ENCODE measurements at regions not wholly inside any gene's neighbourhood (a gene's known extent, or its start where the extent isn't known, plus 50 kb on each side); places are given as distances from the start of the nearest gene placed in this dataset.
"Not testable (repeated sequence)": the region's sequence is repeated elsewhere in the genome, so short reads cannot be mapped to it uniquely, and the experiment has no call there.

DNA sequence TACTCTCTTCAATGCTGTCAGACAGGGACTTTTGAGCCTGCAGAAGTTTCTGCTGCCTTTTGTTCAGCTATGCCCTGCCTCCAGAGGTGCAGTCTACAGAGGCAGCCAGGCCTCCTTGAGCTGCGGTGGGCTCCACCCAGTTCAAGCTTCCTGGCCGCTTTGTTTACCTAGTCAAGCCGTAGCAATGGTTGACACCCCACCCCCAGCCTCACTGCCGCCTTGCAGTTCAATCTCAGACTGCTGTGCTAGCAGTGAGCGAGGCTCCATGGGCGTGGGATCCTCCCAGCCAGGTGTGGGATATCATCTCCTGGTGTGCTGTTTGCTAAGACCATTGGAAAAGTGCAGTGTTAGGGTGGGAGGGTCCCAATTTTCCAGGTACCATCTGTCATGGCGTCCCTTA lies 506.1 kb upstream of the FLRT2 start:
- DNase-seq = not testable (repeated sequence)

- no peak for DNase-seq
These were observed 505.0 kb upstream of the FLRT2 start for GRCh38 chr14:85024931-85025330.

GRCh38 chr14:85027681-85028370 lies 502.1 kb upstream of the FLRT2 start:
- DNase-seq = no peak

DNA sequence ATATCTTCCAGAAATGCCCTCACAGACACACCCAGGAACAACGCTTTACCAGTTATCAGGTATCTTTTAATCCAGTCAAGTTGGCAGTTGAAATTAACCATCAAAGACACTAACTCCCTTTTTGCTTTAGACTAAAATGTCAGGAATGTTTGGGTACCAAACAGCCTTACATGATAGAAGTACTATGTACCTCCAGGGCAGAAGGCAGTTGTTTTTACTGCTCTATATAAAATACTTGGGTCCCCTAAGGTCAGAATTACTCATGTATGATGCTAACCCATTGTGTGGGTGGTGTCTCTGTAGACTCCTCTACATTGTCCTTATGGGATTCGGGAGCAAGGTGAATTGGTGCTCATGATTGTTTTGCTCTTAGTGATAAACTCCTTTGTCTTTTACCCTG lies 492.5 kb upstream of the FLRT2 start:
- no peak for DNase-seq

DNA sequence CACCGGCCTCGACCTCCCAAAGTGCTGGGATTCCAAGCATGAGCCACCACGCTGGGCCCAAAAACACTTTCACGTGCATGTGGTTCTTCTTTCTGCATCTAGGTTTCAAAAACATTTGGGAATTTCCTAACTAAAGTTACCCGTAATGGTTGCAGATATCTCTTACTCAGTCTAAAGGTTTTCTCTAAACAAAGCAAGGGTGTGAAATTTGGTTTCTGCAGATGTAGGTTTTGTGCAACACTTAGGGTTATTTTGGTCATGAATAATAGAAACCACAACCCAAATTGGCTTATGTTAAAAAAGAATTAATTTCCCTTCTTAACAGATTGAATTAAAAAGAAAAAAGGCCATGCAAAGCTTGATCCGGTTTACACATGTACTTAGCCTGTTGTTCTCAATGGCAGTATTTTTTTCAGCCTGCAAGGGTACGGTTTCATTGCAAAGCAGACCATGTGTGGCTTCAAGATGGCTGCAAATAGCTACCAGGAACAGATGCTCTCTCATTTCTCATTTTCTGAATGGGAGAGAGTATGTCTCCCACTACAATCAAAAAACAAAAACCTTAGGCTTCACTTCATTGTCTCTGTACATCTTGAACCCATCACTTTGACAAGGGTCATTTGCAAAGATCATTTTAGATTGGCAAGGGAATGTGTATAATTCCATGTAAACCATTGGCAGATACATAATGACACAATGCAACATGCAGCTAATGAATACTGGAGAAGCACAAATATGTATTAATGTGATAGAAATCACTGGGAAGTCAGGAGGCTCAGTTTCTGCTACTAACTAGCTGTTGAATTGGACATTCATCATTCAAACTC lies 491.2 kb upstream of the FLRT2 start:
- DNase-seq = no peak

DNA sequence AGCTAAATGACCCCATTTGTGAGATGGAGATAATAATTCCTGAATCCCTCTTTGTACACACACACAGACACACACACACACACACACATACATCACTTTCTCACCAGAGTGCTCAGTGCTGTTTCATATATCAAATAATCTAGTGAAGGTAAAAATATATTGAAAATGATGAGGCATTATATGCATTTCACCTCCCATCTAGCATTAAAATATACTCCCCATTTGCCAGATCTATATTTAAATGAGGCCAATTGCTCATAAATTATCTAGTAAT lies 490.7 kb upstream of the FLRT2 start:
- DNase-seq = no peak

GRCh38 chr14:85040046-85040685 lies 489.8 kb upstream of the FLRT2 start:
- DNase-seq = no peak

- no peak for DNase-seq
These were observed 488.3 kb upstream of the FLRT2 start for GRCh38 chr14:85041618-85042017.

DNA sequence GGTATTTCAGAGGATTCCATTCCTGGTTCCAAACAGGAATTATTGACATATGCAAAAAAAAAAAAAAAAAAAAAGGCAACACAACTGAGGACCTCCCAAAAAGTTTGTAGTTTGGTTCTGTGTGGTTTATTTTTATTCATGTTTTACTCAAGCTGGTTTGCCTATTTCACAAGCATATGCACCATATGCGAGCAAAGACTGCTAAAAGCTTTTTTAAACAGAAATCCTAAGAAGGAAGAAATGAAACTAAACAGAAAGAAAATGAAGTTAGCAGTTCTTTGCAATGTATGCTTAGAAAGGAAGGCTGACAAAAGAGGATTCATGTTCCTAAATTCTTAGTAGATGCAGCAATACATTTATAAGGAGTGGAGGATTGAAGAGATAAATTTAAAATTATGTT lies 487.6 kb upstream of the FLRT2 start:
- DNase-seq = no peak

GRCh38 chr14:85050180-85050579 lies 479.8 kb upstream of the FLRT2 start:
- DNase-seq = no peak

GRCh38 chr14:85052646-85053045 lies 477.3 kb upstream of the FLRT2 start:
- no peak for DNase-seq

DNA sequence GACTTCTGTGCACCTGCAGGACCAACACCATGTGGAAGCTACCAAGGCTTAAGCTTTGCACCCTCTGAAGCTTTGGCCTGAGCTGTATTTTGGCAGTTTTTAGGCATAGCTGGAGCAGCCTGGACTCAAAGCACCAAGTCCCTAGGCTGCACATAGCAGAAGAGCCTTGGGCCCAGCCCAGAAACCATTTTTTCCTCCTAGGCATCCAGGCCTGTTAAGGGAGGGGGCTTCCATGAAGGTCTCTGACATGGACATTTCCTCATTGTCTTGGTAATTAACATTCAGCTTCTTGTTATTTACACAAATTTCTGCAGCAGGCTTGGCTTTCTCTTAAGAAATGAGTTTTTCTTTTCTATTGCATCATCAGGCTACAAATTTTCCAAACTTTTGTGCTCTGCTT lies 475.8 kb upstream of the FLRT2 start:
- DNase-seq = no peak

DNA sequence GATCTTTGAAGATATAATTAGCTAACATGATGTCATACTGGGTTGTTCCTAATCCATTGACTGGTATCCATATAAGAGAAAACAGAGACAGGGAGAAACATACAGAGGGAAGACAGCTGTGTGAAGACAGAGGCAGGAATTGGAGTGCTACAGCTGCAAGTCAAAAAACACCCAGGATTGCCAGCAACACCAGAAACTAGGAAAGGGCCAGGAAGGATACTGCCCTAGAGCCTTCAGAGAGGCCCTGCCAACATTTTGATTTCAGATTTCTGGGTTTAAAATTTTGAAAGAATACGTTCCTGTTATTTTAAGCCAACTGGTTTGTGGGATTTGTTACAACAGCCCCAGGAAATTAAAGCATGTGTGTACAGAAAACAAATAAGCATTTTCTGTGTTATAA lies 473.7 kb upstream of the FLRT2 start:
- no peak for DNase-seq

GRCh38 chr14:85057221-85057620 lies 472.7 kb upstream of the FLRT2 start:
- DNase-seq = no peak

GRCh38 chr14:85058150-85058549 lies 471.8 kb upstream of the FLRT2 start:
- no peak for DNase-seq

GRCh38 chr14:85060121-85060520 lies 469.8 kb upstream of the FLRT2 start:
- no peak for DNase-seq

DNA sequence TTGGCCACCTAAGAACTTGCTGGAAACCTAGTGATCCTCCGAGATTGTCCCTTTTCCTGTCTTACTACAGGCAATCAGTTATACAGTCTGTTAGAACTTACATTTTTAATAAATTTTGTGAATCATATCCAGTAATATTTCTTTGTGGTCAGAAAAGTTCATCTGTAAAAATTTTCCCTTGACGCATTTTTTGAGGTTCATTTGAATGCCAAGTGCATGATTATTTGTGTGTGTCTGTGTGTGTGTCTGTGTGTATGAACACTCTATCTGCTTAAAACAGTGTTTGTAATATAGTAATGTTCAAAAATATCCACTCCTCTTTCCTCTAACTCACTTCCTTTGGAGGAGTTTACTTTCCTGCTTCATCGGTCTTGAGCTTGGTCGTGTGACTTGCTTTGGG lies 468.7 kb upstream of the FLRT2 start:
- DNase-seq = no peak

DNA sequence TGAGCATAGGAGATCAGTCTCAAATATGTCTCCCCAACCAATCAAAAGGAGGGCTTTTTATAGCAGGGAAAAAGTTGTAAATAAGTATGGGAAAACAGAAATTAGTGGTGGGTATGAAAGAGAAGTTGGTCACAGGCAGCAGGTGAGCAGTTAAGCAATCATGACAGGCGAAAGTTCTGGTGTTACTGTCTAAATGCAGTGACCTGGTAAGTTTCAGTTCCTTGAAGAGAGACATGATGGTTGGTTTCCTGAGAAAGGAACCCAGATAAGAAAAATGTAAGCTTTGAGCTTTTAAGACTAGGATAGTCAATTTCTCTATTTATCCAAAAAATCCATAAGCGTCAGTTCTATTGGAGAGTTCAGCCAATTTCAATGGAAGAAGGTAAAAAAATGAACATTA lies 466.2 kb upstream of the FLRT2 start:
- no peak for DNase-seq

GRCh38 chr14:85071447-85071846 lies 458.5 kb upstream of the FLRT2 start:
- no peak for DNase-seq

DNA sequence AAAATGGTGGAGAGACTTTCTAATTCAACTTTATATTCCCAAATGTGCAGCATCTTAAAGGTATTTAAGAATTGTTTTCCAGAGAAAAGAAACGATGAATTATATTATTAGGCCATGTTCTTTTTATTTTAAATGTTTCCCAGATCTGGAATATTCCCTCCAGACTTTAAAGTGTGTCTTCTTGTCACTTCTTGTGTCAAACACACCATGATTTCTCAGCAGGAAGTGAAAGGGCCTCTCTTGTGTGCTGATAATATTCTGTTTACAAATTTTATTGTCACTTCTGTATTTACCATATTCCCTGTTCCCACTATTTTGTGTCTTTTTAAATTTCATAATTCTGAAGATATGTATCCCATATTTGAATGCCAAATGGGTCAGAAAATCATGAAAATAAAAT lies 455.0 kb upstream of the FLRT2 start:
- DNase-seq = no peak

DNA sequence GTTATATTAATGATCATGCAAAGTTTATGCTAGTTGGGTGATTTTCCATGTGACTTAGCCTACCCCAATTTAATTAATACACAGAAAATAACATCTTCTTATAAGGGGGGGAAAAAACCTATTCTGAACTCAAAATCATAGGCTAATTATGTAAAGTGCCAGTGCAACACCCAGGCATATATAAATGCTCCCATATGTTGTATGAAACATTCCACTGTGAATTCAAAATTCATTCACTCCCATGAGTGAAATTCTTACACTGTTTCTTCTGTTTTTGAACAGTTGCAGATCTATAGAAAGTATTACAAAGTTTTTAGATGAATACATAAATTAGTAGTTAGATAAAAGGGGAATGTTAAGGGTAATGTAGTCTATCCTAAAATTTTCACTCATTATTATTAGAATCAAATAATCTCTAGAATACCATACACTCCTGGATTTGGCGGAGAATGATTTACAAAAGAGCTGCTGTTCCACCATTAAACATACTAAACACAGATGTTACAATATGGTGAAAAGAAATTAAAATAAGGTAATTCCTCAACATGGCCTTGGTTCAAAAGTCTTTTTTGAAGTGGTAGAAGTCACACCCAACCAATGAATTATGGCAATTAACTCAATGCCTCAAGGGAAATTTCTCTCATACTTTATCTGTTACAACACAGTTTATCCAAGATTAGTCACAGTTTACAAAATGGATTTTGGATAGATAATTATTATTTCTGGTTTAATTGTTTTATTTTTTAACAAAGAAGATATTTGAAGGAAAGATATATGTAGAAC lies 454.1 kb upstream of the FLRT2 start:
- no peak for DNase-seq

DNA sequence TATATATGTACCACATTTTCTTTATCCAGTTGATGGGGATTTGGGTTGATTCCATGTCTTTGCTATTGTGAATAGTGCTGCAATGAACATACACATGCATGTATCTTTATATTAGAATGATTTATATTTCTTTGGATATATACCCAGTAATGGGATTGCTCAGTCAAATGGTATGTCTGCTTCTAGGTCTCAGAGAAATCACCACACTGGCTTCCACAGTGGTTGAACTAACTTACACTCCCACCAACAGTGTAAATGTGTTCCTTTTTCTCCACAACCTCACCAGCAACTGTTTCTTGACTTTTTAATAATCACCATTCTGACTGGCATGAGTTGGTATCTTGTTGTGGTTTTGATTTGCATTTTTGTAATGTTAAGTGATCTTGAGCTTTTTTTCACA lies 452.2 kb upstream of the FLRT2 start:
- not testable (repeated sequence) for DNase-seq

Data from kidney glomerular epithelial cell (primary cell).